Renal pelvis (tissue), 1 donor: ENCODE measurements at regions not wholly inside any gene's neighbourhood (a gene's known extent, or its start where the extent isn't known, plus 50 kb on each side); places are given as distances from the start of the nearest gene placed in this dataset.
A peak's percentile ranks its signal among the peaks of the same experiment; 100 is the strongest.
"Not testable (repeated sequence)": the region's sequence is repeated elsewhere in the genome, so short reads cannot be mapped to it uniquely, and the experiment has no call there.

Experiments
- DNase-seq: peaks from one replicate; pipeline ENCODE4 v3.0.0-alpha.2; 2013

GRCh38 chr7:16091701-16092310, 329.5 kb downstream of the CRPPA start:
- DNase-seq = no peak

- DNase-seq = no peak
Observed at GRCh38 chr7:16089801-16090200, 331.5 kb downstream of the CRPPA start.

- DNase-seq = no peak
Observed at GRCh38 chr7:16089191-16089590, 332.1 kb downstream of the CRPPA start.

- DNase-seq = no peak
Observed at GRCh38 chr7:16086743-16087142, 334.6 kb downstream of the CRPPA start.

- not testable (repeated sequence) for DNase-seq
Observed at GRCh38 chr7:16085780-16086179, 335.6 kb downstream of the CRPPA start.

GRCh38 chr7:16084875-16085274, 336.5 kb downstream of the CRPPA start:
- no peak for DNase-seq

- DNase-seq = no peak
Observed at GRCh38 chr7:16084370-16084769, 337.0 kb downstream of the CRPPA start.

- DNase-seq = no peak
Observed at GRCh38 chr7:16083931-16084330, 337.4 kb downstream of the CRPPA start.

GRCh38 chr7:16080131-16080530, 341.2 kb downstream of the CRPPA start:
- no peak for DNase-seq

- no peak for DNase-seq
Observed at GRCh38 chr7:16079723-16080122, 341.6 kb downstream of the CRPPA start.

GRCh38 chr7:16078076-16078952, 343.0 kb downstream of the CRPPA start:
- DNase-seq = peak; percentile 71

- peak; percentile 67 for DNase-seq
Observed at GRCh38 chr7:16071246-16071857, 350.0 kb downstream of the CRPPA start.

- DNase-seq = no peak
Observed at GRCh38 chr7:16070806-16071205, 350.5 kb downstream of the CRPPA start.

- no peak for DNase-seq
Observed at GRCh38 chr7:16069998-16070397, 351.3 kb downstream of the CRPPA start.

GRCh38 chr7:16068183-16068582, 353.2 kb downstream of the CRPPA start:
- DNase-seq = no peak

- no peak for DNase-seq
Observed at GRCh38 chr7:16067711-16068110, 353.6 kb downstream of the CRPPA start.

- no peak for DNase-seq
Observed at GRCh38 chr7:16066805-16067459, 354.4 kb downstream of the CRPPA start.

- no peak for DNase-seq
Observed at GRCh38 chr7:16065939-16066338, 355.4 kb downstream of the CRPPA start.

GRCh38 chr7:16063716-16064675, 357.3 kb downstream of the CRPPA start:
- no peak for DNase-seq

GRCh38 chr7:16063221-16063620, 358.1 kb downstream of the CRPPA start:
- no peak for DNase-seq

- DNase-seq = no peak
Observed at GRCh38 chr7:16062269-16062668, 359.1 kb downstream of the CRPPA start.
